Uterus (tissue), 3 donors: ENCODE measurements at regions not wholly inside any gene's neighbourhood (a gene's known extent, or its start where the extent isn't known, plus 50 kb on each side); places are given as distances from the start of the nearest gene placed in this dataset.

ENCODE experiments used
- DNase-seq, 2 donors: peaks; one replicate each; pipeline ENCODE4 v3.0.0-alpha.2; 2019 to 2020
- H3K27ac ChIP-seq, 2 donors: fragments of 200-600 bp; sonication (generic); 1 replicate in 1 of 2; 2 replicates in 1 of 2; pipeline ENCODE4 v1.5.1; 2016 to 2018
- H3K27me3 ChIP-seq, 2 donors: fragments of 200-600 bp; sonication (generic); one replicate each; pipeline ENCODE4 v1.5.1; 2018 to 2019; ENCODE audit warnings: control low read depth in 1 of 2
- H3K36me3 ChIP-seq, 2 donors: fragments of 200-600 bp; sonication (generic); one replicate each; pipeline ENCODE4 v1.5.1; 2019; ENCODE audit warnings: control low read depth in 1 of 2
- H3K4me1 ChIP-seq, 2 donors: fragments of 200-600 bp; sonication (generic); one replicate each; pipeline ENCODE4 v1.5.1; 2018 to 2019; ENCODE audit warnings: control low read depth in 1 of 2
- H3K4me3 ChIP-seq, 2 donors: fragments of 200-600 bp; sonication (generic); 1 replicate in 1 of 2; 2 replicates in 1 of 2; pipeline ENCODE4 v1.5.1; 2018 to 2019; ENCODE audit warnings: mild to moderate bottlenecking in 1 of 2
- H3K9me3 ChIP-seq, 2 donors: fragments of 200-600 bp; sonication (generic); one replicate each; pipeline ENCODE4 v1.5.1; 2019; ENCODE audit warnings: control low read depth in 1 of 2
- CTCF ChIP-seq, 4 experiments: fragments of 200-600 bp in 2 of 4; fragments of 450-650 bp in 2 of 4; sonication (generic) in 2 of 4; IDR thresholded peaks; one replicate each; pipeline ENCODE4 v1.5.1; 2016 to 2019; ENCODE audit warnings: antibody characterized with exemption in 4 of 4, mild to moderate bottlenecking in 2 of 4, moderate library complexity in 1 of 4
- POLR2A ChIP-seq, 2 donors: fragments of 450-650 bp; IDR thresholded peaks; one replicate each; pipeline ENCODE4 v1.6.1; 2016; ENCODE audit warnings: antibody characterized with exemption in 2 of 2, mild to moderate bottlenecking in 1 of 2, moderate library complexity in 1 of 2
- intact Hi-C: fragments of 100-400 bp; cut with DNase I; formaldehyde crosslinking; loops from one replicate; pipeline ENCODE4 v1.15.1; 2023; ENCODE audit warnings: low total_unique reads
- donor health status: DM: yes; HTN: yes; CAD: no.

DNA sequence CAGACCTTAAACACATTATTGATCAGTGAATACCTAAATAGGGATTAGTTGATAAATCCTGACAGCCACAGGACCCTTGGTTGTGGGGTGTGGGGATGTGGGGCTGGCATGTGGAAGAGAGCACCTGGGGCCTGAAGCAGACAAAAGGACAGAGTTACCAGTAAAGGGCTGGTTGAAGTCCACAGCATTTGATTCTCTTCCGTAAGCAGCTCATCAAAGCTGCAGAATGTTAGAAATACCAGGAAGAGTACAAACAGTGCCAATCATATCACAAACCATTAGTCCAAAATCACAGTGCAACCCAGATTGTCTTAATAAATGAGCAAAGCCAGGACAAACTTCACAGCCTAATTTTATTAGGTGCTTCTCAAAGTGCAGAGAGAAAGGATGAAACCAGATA is 92.5 kb upstream of the KL start:
- intact Hi-C loops = no loop called here
- Histone ChIP-seq H3K36me3 (no peaks in the 10 kb centered on the region), H3K4me3 (no peak overlapping the region), H3K9me3 (no peaks in the 10 kb centered on the region), H3K27ac (no peak overlapping the region), H3K4me1 (no peaks in the 10 kb centered on the region), H3K27me3 (no peaks in the 10 kb centered on the region)
- TF ChIP-seq CTCF (IDR thresholded peaks at IDR 0.05) (no peak), POLR2A (IDR thresholded peaks at IDR 0.05) (no peak)
- DNase-seq = no peak

DNA sequence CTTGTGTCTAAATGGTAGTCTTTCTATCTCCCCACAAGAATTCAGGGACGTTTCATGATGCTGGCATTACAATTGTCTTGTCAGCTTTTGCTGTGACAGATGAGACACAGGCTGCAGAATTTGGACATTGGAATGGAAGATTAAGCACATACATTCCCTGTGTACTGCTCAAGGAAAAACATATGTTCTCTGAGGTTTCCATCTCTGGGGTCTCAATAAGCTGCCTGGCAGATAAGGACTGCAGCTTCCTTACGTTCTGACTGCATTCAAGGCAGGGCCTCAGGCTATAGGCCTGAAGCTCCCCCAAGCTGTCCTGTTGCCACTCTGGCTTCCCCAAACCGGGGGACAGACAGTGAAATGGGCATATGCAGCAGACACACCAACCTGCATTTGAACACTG is 91.3 kb upstream of the KL start:
- no peak for TF ChIP-seq CTCF (IDR thresholded peaks at IDR 0.05)
- no peak for TF ChIP-seq POLR2A (IDR thresholded peaks at IDR 0.05)
- no peaks in the 10 kb centered on the region for H3K9me3 ChIP-seq

GRCh38 chr13:32925506-32925905 is 90.7 kb upstream of the KL start:
- TF ChIP-seq CTCF (IDR thresholded peaks at IDR 0.05) = no peak
- TF ChIP-seq POLR2A (IDR thresholded peaks at IDR 0.05) = no peak
- Histone ChIP-seq H3K36me3 (no peaks in the 10 kb centered on the region), H3K27ac (no peak overlapping the region), H3K9me3 (no peaks in the 10 kb centered on the region), H3K4me1 (no peaks in the 10 kb centered on the region), H3K27me3 (no peaks in the 10 kb centered on the region), H3K4me3 (no peak overlapping the region)
- no peak for DNase-seq
- intact Hi-C loops = no loop called here

More for the DNA sequence above, 91.3 kb upstream of the KL start:
- Histone ChIP-seq H3K27ac (no peak overlapping the region), H3K4me3 (no peak overlapping the region), H3K27me3 (no peaks in the 10 kb centered on the region), H3K36me3 (no peaks in the 10 kb centered on the region), H3K4me1 (no peaks in the 10 kb centered on the region)
- intact Hi-C loops = no loop called here
- DNase-seq = no peak

DNA sequence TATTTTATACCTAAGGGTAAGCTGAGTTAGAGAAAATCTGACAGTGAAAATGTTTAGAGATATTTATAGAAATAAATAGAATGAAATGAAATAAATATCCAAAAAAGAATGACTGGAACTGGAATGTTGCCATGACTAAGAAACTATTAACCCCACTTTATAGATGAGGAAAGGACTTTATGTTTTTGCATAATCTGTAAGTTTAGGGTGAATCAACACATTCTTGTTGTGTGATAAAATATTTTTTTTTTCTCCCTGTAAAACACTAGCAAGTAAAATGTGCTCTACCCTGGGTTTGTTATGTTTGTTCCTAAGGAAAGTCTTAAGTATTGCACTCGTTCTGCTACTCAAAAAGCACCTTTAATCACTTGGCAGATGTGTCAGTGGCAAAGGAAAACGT is 83.8 kb upstream of the KL start:
- no peak for TF ChIP-seq CTCF (IDR thresholded peaks at IDR 0.05)
- no peak for DNase-seq
- H3K4me1 ChIP-seq = no peaks in the 10 kb centered on the region
- no peaks in the 10 kb centered on the region for H3K36me3 ChIP-seq
- no peaks in the 10 kb centered on the region for H3K9me3 ChIP-seq
- H3K27ac ChIP-seq = no peak overlapping the region
- intact Hi-C loops = no loop called here
- no peaks in the 10 kb centered on the region for H3K27me3 ChIP-seq
- H3K4me3 ChIP-seq = no peak overlapping the region

- DNase-seq = no peak
- no peak overlapping the region for H3K4me3 ChIP-seq
- H3K27me3 ChIP-seq = no peaks in the 10 kb centered on the region
- H3K9me3 ChIP-seq = no peaks in the 10 kb centered on the region
- TF ChIP-seq POLR2A (IDR thresholded peaks at IDR 0.05) = no peak
- no peak for TF ChIP-seq CTCF (IDR thresholded peaks at IDR 0.05)
- H3K36me3 ChIP-seq = no peaks in the 10 kb centered on the region
- no peak overlapping the region for H3K27ac ChIP-seq
- no peaks in the 10 kb centered on the region for H3K4me1 ChIP-seq
- intact Hi-C loops = no loop called here
These were observed 79.5 kb upstream of the KL start for GRCh38 chr13:32936716-32937115.
